OCI-LY7 (cell line): ENCODE measurements at regions not wholly inside any gene's neighbourhood (a gene's known extent, or its start where the extent isn't known, plus 50 kb on each side); places are given as distances from the start of the nearest gene placed in this dataset.

Experiments
- BruUV-seq: library from RNA; stranded (reverse); fragments of 400-500 nt; replicated peaks from 2 replicates; lab custom pipeline; 2021; lab: Mats Ljungman, UMichigan
- CTCF ChIA-PET: fragments of 300-600 bp; sonication (Branson Sonifier 250); formaldehyde crosslinking; loops from one replicate; lab custom pipeline; 2022; ENCODE audit warnings: antibody characterized with exemption; ENCODE audit not compliant: unreplicated experiment; lab: Charles Lee
- POLR2A ChIA-PET: fragments of 300-600 bp; sonication (Branson Sonifier 250); formaldehyde crosslinking; loops from one replicate; lab custom pipeline; 2022; ENCODE audit warnings: antibody characterized with exemption; lab: Charles Lee
- DNase-seq: peaks from one replicate; pipeline ENCODE4 v3.0.0-alpha.2; 2015; ENCODE audit warnings: low spot score
- H2AFZ ChIP-seq: fragments of 200-600 bp; sonication (generic), shearing (Covaris generic); 2 replicates; pipeline ENCODE4 v1.6.1; 2014; ENCODE audit warnings: mild to moderate bottlenecking, antibody characterized with exemption, low read length, moderate library complexity
- H3K27ac ChIP-seq: fragments of 200-600 bp; sonication (generic); 2 replicates; pipeline ENCODE4 v1.5.1; 2014; ENCODE audit warnings: mixed run types, low read depth, mild to moderate bottlenecking, moderate library complexity, low read length, inconsistent platforms; ENCODE audit not compliant: poor library complexity, severe bottlenecking
- H3K36me3 ChIP-seq: fragments of 200-600 bp; sonication (generic); 2 replicates; pipeline ENCODE4 v1.6.1; 2014; ENCODE audit warnings: mild to moderate bottlenecking, antibody characterized with exemption, low read length, moderate library complexity, mixed read lengths; ENCODE audit not compliant: insufficient read depth
- H3K4me1 ChIP-seq: fragments of 200-600 bp; sonication (generic); 2 replicates; pipeline ENCODE4 v1.5.1; 2014; ENCODE audit warnings: mild to moderate bottlenecking, low read length; ENCODE audit not compliant: insufficient read depth, poor library complexity, severe bottlenecking
- H3K4me2 ChIP-seq: fragments of 200-600 bp; sonication (generic); 2 replicates; pipeline ENCODE4 v1.6.1; 2014; ENCODE audit warnings: mild to moderate bottlenecking, low read length
- H3K4me3 ChIP-seq: fragments of 200-600 bp; sonication (generic); 2 replicates; pipeline ENCODE4 v1.5.1; 2014; ENCODE audit warnings: mild to moderate bottlenecking, low read depth, low read length; ENCODE audit not compliant: poor library complexity, severe bottlenecking
- H3K79me2 ChIP-seq: fragments of 200-600 bp; sonication (generic); 2 replicates; pipeline ENCODE4 v1.6.1; 2016; ENCODE audit warnings: low read depth, mild to moderate bottlenecking, low read length, moderate library complexity, mixed read lengths; ENCODE audit not compliant: insufficient read depth
- H3K9me2 ChIP-seq: fragments of 200-600 bp; sonication (generic); 2 replicates; pipeline ENCODE4 v1.6.1; 2016; ENCODE audit warnings: mild to moderate bottlenecking, low read length, mixed read lengths; ENCODE audit not compliant: insufficient read depth
- H3K9me3 ChIP-seq: fragments of 200-600 bp; sonication (generic); 2 replicates; pipeline ENCODE4 v1.6.1; 2014; ENCODE audit warnings: mild to moderate bottlenecking, mixed run types, low read length, mixed read lengths
- H4K20me1 ChIP-seq: fragments of 200-600 bp; sonication (generic); 2 replicates; pipeline ENCODE4 v1.6.1; 2014; ENCODE audit warnings: mild to moderate bottlenecking, antibody characterized with exemption, low read length, moderate library complexity, mixed read lengths; ENCODE audit not compliant: insufficient read depth
- EZH2phosphoT487 ChIP-seq: fragments of 200-600 bp; sonication (generic); IDR thresholded peaks from 2 replicates; pipeline ENCODE4 v1.6.1; 2018; ENCODE audit warnings: low read depth, borderline replicate concordance, mild to moderate bottlenecking, mixed run types, antibody characterized with exemption, low read length, moderate library complexity, mixed read lengths
- intact Hi-C: fragments of 100-400 bp; cut with micrococcal nuclease; formaldehyde crosslinking; loops from one replicate; pipeline ENCODE4 v1.10.0; 2022; ENCODE audit not compliant: unreplicated experiment
- TF ChIP-seq, protein P1 (sequence below): fragments of 200-600 bp; sonication (generic); conservative IDR thresholded peaks from 2 replicates; pipeline ENCODE4 v1.5.1; 2014; ENCODE audit warnings: mild to moderate bottlenecking, antibody characterized with exemption, low read length, moderate library complexity, mixed read lengths

DNA sequence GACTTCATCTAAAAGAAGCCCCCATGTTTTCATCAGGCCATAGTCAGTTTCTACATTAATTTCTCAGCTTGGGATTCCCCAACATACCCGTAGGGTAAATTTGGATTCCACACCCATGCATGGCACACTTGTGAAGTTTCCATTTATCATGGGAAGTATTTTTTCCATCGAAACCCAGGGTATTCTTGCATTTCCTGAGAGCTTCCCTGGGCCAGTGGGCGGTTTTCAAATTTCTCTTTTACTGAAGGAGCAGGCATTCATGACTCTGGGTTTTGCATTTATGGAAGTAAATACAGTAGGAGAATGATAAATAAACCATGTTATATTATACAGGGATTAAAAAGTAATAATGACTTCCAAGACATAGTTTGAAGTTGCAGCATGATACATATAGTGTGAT, 93.0 kb upstream of the MAP3K1 start:
- H3K27ac ChIP-seq: no peak overlapping the region
- intact Hi-C loops: no loop called here
- no peak overlapping the region for H3K4me2 ChIP-seq
- no peaks in the 10 kb centered on the region for H3K36me3 ChIP-seq
- BruUV-seq: no TSS peak
- H4K20me1 ChIP-seq: no peaks in the 10 kb centered on the region
- H3K9me3 ChIP-seq: no peaks in the 10 kb centered on the region
- no peaks in the 10 kb centered on the region for H3K9me2 ChIP-seq
- H3K79me2 ChIP-seq: no peaks in the 10 kb centered on the region
- no peaks in the 10 kb centered on the region for H3K4me1 ChIP-seq
- no peak for DNase-seq
- ChIA-PET POLR2A (interaction anchor here (0.6 to 1.9 kb wide), 5 partner anchors 10 to 306 kb away, joined by 3 to 6 read pairs (median 5); no protein-coding TSS in a partner anchor), CTCF (no interaction called here)
- no peak for TF ChIP-seq EZH2phosphoT487
- TF ChIP-seq, protein P1, sequence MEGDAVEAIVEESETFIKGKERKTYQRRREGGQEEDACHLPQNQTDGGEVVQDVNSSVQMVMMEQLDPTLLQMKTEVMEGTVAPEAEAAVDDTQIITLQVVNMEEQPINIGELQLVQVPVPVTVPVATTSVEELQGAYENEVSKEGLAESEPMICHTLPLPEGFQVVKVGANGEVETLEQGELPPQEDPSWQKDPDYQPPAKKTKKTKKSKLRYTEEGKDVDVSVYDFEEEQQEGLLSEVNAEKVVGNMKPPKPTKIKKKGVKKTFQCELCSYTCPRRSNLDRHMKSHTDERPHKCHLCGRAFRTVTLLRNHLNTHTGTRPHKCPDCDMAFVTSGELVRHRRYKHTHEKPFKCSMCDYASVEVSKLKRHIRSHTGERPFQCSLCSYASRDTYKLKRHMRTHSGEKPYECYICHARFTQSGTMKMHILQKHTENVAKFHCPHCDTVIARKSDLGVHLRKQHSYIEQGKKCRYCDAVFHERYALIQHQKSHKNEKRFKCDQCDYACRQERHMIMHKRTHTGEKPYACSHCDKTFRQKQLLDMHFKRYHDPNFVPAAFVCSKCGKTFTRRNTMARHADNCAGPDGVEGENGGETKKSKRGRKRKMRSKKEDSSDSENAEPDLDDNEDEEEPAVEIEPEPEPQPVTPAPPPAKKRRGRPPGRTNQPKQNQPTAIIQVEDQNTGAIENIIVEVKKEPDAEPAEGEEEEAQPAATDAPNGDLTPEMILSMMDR: no peak
- H3K4me3 ChIP-seq: no peak overlapping the region
- no peak overlapping the region for H2AFZ ChIP-seq

DNA sequence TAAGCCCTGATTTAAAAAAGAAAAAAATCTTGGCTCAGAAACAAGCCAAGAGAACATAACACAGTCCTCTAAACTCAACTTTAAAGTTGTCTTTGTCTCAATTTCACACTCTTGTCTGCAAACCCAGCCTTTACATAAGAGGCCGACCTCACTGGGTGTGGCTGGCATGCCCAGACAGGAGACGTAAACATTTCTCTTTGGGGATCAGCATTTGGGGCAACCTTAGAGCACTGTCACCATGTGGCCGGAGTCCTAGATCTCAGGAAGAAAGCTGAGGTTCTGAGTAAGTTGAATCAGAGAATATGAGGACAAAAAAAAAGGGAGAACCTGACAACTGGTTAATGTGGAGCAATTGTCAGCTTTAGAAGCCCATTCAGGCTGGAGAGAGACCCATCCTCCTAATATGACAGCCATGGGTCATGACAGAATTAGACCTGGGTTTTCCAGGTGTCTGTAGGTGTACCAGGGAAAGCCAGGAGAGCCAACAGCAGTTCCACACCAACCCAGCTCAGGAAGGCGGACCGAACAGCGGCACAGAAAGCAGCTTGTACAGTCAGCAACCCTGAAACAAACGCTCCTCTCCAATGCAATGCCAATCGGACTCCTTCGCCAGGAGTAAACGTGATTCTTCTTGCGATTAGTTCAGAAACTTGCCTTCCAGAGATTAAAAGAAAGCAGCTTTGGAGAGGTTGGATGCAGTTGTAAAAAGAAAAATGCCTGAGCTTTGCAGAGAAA, 97.9 kb upstream of the MAP3K1 start:
- no peaks in the 10 kb centered on the region for H3K9me3 ChIP-seq
- intact Hi-C loops: no loop called here
- H3K4me2 ChIP-seq: no peak overlapping the region
- no TSS peak for BruUV-seq
- TF ChIP-seq, protein P1: no peak
- no peak for TF ChIP-seq EZH2phosphoT487
- H3K36me3 ChIP-seq: no peaks in the 10 kb centered on the region
- H3K27ac ChIP-seq: no peak overlapping the region
- H4K20me1 ChIP-seq: no peaks in the 10 kb centered on the region
- no peaks in the 10 kb centered on the region for H3K4me1 ChIP-seq
- no peak for DNase-seq
- no peak overlapping the region for H3K4me3 ChIP-seq
- POLR2A ChIA-PET: interaction anchor here (0.6 to 1.7 kb wide), 3 partner anchors 19 to 62 kb away, joined by 5 to 9 read pairs (median 7); no protein-coding TSS in a partner anchor
- no peak overlapping the region for H2AFZ ChIP-seq
- no peaks in the 10 kb centered on the region for H3K79me2 ChIP-seq
- H3K9me2 ChIP-seq: no peaks in the 10 kb centered on the region
- CTCF ChIA-PET: no interaction called here

DNA sequence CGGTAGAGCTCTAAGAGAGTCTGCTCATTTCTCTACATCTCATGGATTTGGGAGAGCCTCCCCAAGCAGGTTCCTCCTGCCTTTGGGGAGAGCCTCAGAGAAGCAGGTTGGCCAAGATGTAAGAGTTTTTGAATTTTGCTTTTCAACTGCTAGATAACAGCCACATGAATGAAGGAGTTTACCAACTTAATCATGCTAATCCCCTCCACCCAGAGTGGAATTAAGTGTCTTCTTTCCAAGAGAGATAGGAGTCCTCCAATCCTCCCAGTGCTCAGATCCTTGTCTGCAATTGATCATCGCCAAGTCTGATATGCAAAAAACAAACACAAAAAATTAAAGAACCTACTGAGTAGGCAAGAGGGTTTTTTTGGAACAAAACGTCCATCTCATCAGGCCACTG, 99.4 kb upstream of the MAP3K1 start:
- H3K4me1 ChIP-seq: no peaks in the 10 kb centered on the region
- intact Hi-C loops: no loop called here
- TF ChIP-seq EZH2phosphoT487: no peak
- TF ChIP-seq, protein P1: no peak
- H3K79me2 ChIP-seq: no peaks in the 10 kb centered on the region
- no peak overlapping the region for H3K4me3 ChIP-seq
- H3K9me2 ChIP-seq: no peaks in the 10 kb centered on the region
- H3K27ac ChIP-seq: no peak overlapping the region
- BruUV-seq: no TSS peak
- no peaks in the 10 kb centered on the region for H4K20me1 ChIP-seq
- H3K9me3 ChIP-seq: peaks cover under 1% of the 10 kb centered on the region; the same call in 1 of the 2 replicates
- ChIA-PET POLR2A (interaction anchor here (0.8 to 1.6 kb wide), 4 partner anchors 17 to 43 kb away, joined by 4 to 5 read pairs (median 5); no protein-coding TSS in a partner anchor), CTCF (no interaction called here)
- H2AFZ ChIP-seq: no peak overlapping the region
- no peaks in the 10 kb centered on the region for H3K36me3 ChIP-seq
- DNase-seq: no peak
- no peak overlapping the region for H3K4me2 ChIP-seq
